ENCODE measurements at regions not wholly inside any gene's neighbourhood (a gene's known extent, or its start where the extent isn't known, plus 50 kb on each side); places are given as distances from the start of the nearest gene placed in this dataset.

- no peak for TF ChIP-seq CTCF (IDR thresholded peaks at IDR 0.05; ENCODE audit: low read depth, low read length, poor library complexity, severe bottlenecking)
- TF ChIP-seq EZH2phosphoT487 (IDR thresholded peaks at IDR 0.05; ENCODE audit: borderline replicate concordance, low read length) = no peak
Observed at GRCh38 chr4:74669702-74670101, 124.6 kb downstream of the BTC start.
